WERI-Rb-1 (cell line): ENCODE measurements at regions not wholly inside any gene's neighbourhood (a gene's known extent, or its start where the extent isn't known, plus 50 kb on each side); places are given as distances from the start of the nearest gene placed in this dataset.
A peak's percentile ranks its signal among the peaks of the same experiment; 100 is the strongest.

Experiments used
- DNase-seq: peaks from one replicate; pipeline ENCODE4 v3.0.0-alpha.2; 2020
- H3K27ac ChIP-seq: fragments of 250-450 bp; sonication (Bioruptor Pico); 2 replicates; pipeline ENCODE4 v1.5.1; 2020; ENCODE audit warnings: mild to moderate bottlenecking, moderate library complexity
- H3K27me3 ChIP-seq: fragments of 250-450 bp; sonication (Bioruptor Pico); 2 replicates; pipeline ENCODE4 v1.5.1; 2021; ENCODE audit warnings: mild to moderate bottlenecking, low read depth, moderate library complexity; ENCODE audit not compliant: insufficient read depth, severe bottlenecking
- H3K36me3 ChIP-seq: fragments of 250-450 bp; sonication (Bioruptor Pico); 2 replicates; pipeline ENCODE4 v1.5.1; 2020; ENCODE audit warnings: mild to moderate bottlenecking, moderate library complexity
- H3K4me3 ChIP-seq: 2 replicates; pipeline ENCODE4 v1.5.1; 2011; ENCODE audit warnings: low read depth, mild to moderate bottlenecking, control low read depth, low read length
- H3K9me3 ChIP-seq: fragments of 250-450 bp; sonication (Bioruptor Pico); 2 replicates; pipeline ENCODE4 v1.5.1; 2021; ENCODE audit warnings: mild to moderate bottlenecking, moderate library complexity; ENCODE audit not compliant: severe bottlenecking
- TF ChIP-seq, protein P1 (sequence below): IDR thresholded peaks from 2 replicates; pipeline ENCODE4 v1.5.1; 2011; ENCODE audit warnings: low read depth, mild to moderate bottlenecking, control low read depth, inconsistent platforms, low read length

DNA sequence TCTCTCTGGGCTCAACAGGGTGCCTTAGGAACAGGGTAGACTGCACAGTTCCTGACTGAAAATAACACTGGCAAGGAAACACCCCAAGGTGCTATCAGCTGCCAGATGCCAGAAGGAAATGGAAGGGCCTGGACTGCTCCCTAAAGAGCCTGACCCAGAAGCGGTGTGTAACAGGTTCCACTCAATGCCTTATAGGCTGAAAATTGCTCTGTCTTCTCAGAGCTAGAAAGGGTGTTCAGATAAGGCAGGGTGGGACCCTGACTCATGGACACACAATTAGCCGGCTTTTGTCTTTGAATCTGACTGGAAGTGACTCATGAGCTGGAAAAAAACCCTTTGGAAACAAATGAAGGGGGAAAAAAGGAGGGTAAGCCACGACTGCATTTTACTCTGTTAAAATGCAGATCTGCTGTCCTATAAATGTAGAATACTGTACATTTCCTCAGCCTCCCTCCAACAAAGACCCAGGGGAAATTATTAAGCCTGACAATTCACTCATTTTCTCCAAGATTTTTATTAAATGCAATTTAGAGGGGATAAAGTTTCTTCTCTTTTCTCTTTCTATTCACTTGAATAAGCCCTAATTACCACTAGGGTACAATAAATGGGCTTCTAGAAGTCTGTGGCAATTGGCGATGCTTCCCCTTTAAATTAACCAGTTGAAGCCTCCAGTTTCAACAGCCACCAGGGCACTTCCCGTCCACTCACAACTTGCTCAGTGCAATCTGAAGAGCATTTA lies 160.2 kb upstream of the TBL1XR1 start:
- TF ChIP-seq, protein P1, sequence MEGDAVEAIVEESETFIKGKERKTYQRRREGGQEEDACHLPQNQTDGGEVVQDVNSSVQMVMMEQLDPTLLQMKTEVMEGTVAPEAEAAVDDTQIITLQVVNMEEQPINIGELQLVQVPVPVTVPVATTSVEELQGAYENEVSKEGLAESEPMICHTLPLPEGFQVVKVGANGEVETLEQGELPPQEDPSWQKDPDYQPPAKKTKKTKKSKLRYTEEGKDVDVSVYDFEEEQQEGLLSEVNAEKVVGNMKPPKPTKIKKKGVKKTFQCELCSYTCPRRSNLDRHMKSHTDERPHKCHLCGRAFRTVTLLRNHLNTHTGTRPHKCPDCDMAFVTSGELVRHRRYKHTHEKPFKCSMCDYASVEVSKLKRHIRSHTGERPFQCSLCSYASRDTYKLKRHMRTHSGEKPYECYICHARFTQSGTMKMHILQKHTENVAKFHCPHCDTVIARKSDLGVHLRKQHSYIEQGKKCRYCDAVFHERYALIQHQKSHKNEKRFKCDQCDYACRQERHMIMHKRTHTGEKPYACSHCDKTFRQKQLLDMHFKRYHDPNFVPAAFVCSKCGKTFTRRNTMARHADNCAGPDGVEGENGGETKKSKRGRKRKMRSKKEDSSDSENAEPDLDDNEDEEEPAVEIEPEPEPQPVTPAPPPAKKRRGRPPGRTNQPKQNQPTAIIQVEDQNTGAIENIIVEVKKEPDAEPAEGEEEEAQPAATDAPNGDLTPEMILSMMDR: no peak
- Histone ChIP-seq H3K9me3 (no peaks in the 10 kb centered on the region), H3K4me3 (no peak overlapping the region), H3K27me3 (no peaks in the 10 kb centered on the region), H3K27ac (peak overlapping the region; percentile 97), H3K36me3 (no peaks in the 10 kb centered on the region)
- DNase-seq: no peak

DNA sequence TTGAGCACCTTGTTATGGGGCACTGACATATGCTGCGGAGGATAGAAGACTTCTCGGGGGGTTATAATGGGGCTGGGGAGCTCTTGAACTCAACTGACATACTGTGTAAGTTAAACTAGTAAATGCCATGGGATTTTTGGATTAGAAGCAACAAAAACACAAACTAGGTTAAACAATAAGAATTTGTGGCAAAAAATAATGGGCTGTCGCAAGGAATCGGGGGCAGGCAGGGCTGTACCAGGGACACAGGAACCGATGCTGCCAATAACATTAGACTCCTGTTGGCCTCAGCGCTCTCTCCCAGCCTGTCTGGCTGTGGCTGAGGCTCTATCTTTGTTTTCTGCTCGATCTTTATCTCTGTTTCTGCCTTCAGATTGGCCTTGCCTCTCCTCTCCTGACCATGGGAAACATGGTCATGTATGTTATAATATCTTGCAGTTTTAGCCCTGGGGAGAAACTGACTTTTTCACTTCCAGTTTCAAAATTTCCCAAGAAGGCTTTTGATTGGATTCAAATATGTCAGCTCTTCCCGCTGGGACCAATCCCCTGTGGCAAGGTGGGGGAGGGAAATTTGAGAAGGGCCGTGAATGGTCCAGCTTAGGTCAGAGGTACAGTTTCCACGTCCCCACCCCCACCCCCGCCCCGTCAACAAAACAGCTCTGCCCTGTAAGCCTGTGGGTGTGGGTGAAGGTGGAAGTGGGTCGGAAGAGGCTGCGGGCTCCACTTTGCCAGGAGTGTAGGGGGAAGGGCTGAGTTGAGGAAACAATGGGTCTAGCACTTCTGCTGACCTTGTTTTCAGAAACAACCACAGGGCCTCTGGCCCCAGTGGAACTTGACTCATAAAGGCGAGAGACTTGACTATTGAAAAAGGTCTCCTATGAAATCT lies 161.1 kb upstream of the TBL1XR1 start:
- DNase-seq: peak; percentile 58
- TF ChIP-seq, protein P1: no peak
- Histone ChIP-seq H3K27ac (peak overlapping the region; percentile 97), H3K9me3 (no peaks in the 10 kb centered on the region), H3K27me3 (no peaks in the 10 kb centered on the region), H3K36me3 (no peaks in the 10 kb centered on the region), H3K4me3 (peak overlapping the region; percentile 59; the same call in 1 of the 2 replicates)

DNA sequence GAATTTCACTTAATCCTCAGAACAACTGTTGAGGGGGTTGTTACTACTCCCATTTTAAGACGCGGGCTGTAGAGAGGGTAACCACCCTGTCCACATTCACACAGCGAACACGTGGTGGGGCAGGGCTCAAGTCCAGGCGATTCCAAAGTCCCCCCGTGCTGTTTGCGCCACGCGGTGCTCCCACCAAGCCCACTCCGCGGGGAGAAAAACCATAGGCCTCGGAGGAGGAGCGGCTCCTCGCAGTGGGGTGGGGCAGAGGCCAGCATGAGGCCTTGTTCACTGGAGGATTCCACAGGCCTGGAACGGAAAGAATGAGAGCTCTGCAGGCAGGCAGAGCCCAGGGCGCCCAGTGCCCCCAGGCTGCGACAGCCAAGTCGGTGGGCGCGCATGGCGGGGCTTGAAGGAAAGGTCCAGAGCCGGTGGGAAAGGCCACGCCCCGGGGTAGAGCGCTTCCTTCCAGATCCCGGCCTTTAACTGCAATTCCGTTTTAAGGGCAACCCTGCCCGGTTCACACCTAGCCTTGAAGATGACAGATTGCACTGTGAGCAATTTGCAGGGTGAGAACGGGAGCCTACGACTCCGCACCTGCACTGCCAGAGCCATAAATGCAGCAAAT lies 161.8 kb upstream of the TBL1XR1 start:
- peak; percentile 53 for DNase-seq
- Histone ChIP-seq H3K27ac (peak overlapping the region; percentile 97), H3K9me3 (no peaks in the 10 kb centered on the region), H3K36me3 (no peaks in the 10 kb centered on the region), H3K4me3 (peak overlapping the region; percentile 59), H3K27me3 (no peaks in the 10 kb centered on the region)
- TF ChIP-seq, protein P1: no peak

DNA sequence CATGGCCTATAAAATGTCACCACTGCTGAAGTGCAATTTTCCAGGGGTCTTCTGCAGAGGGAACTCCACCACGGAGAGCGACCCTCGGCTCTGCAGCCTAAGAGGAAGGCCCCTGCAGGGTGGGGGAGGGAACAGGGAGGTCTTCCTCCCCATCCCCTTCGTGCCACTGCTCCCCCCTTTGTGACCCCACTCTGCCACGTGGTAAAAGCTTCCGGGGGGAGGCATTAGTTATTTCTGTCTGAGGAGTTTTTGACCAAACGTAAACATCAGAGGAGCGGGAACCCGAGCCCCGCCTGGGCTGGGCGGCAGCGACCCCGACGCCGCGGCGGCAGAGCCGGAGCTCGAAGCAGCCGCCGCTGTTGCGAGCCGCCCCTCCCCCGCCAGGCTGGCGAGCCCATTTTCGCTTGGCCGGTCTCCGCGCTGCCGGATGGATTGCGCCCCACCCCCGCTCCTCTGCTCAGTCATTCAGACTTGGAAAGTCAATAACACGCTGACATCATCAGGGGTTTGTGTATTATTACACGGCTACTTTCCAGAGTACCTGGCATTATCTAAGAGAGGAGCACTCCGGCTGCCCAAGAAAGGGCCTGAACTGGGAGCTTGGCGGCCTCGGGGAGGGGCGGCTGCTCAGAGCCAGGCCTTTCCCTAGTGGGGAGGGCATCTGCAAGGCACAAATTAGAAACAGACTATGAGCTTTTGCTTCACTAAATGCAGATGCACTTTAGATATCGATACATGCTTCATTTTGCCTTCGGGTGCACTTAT lies 162.5 kb upstream of the TBL1XR1 start:
- TF ChIP-seq, protein P1: no peak
- H3K27ac ChIP-seq: peak overlapping the region; percentile 97
- no peaks in the 10 kb centered on the region for H3K36me3 ChIP-seq
- no peaks in the 10 kb centered on the region for H3K27me3 ChIP-seq
- peak overlapping the region; percentile 59 for H3K4me3 ChIP-seq
- peak; percentile 94 for DNase-seq
- no peaks in the 10 kb centered on the region for H3K9me3 ChIP-seq
